Kasumi-1 (cell line): ENCODE measurements at regions not wholly inside any gene's neighbourhood (a gene's known extent, or its start where the extent isn't known, plus 50 kb on each side); places are given as distances from the start of the nearest gene placed in this dataset.

Source experiments
- DNase-seq, 2 experiments: peaks; one replicate each; lab custom pipeline; 2025; lab: John Stamatoyannopoulos, UW

- no peak for DNase-seq
Measured at GRCh38 chr4:65126200-65126599, 544.1 kb downstream of the EPHA5 start.

DNA sequence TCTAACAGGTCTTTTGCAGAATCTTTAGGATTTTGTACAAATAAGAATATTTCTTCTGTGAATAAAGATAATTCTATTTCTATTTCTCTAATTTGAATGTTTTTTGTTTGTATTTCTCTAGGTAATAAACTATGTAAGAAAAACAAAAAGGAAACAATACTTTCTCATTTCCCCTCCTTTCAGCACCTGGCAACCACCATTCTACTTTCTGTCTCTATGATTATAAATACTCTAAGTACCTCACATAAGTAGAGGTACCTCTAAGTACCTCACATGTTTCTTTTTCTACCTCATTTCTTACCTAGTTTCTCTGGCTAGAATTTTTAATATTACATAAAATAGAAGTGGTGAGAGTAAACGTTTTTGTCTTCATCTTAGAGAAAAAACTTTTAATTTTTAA, 550.0 kb downstream of the EPHA5 start:
- no peak for DNase-seq

DNA sequence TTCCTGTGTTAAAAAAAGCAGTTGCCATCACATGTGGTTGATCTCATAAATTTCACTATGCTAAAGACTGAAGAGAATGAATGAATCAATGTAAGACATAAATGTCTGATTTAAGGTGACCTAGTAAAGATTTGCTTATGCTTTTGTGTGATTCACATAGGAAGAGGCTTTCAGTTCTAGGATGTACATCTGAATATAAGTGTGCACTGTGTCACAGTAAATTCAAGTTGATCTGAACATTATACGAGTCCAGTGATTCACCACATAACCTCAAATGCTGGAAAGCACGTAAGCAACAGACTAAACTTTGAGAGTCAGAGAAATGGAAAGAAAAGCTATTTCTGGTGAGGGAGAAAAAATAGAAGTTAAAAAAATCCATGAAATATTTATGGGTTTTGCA, 567.9 kb downstream of the EPHA5 start:
- no peak for DNase-seq

DNA sequence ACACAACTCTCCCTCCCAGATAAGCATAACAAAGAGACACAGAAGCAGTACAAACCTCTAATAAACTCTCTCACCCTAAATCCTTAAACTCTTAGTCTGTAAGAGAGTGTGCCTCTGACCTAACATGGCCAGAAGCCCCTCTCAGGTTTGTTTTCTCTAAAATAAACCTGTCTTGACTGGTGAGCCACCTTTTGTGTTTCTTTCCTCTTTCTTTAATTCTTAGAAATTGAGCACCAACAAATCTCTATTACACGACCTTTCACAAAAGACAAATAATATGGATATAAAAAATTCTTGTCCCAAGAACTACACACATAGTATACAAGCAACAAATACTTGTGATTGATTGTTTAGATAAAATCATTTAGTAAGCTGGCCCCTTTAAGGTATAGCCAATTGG, 573.7 kb downstream of the EPHA5 start:
- no peak for DNase-seq

DNA sequence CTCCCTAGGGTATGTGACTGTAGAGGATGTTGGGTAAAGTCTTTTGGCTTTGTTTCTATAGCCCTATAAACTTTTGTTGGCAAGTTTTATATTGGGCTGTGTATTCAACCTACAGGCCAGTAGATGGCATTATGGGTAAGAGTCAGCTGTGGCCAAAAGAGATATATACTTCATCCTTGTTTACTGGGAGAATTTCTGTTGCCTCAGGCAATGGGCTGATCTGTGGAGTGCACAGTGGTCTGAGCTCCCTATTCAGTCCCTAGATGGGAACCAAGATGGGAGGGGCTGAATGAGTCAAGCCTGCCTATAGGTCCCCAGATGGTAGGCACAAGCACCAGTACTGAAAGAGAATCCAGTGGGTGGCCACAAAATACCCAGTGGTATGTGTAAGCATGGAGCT, 580.6 kb downstream of the EPHA5 start:
- peak; percentile 33 to 55 for DNase-seq

- DNase-seq = no peak
Measured at GRCh38 chr4:65083076-65083475, 587.2 kb downstream of the EPHA5 start.

- no peak for DNase-seq
Measured at GRCh38 chr4:65071564-65071963, 598.7 kb downstream of the EPHA5 start.

DNA sequence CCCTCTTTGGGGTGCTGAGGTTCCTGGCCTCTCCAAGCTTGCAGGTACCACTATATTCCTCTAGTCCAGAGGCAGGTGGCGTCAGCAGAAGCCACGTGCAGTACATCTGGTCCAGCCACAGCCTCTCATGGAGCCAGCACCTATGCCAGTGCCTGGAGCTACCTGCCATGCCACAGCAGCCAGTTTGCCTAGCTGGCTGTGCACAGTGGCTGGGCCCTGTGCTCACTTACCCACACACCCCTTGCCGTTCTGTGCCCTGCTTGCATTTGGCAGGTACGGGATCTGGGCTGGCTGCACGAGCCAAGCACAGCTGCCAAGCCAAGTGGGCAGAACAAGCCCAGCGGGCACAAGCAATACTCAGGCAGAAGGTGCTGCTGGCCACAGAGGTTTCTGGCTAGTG, 601.1 kb downstream of the EPHA5 start:
- DNase-seq = no peak

DNA sequence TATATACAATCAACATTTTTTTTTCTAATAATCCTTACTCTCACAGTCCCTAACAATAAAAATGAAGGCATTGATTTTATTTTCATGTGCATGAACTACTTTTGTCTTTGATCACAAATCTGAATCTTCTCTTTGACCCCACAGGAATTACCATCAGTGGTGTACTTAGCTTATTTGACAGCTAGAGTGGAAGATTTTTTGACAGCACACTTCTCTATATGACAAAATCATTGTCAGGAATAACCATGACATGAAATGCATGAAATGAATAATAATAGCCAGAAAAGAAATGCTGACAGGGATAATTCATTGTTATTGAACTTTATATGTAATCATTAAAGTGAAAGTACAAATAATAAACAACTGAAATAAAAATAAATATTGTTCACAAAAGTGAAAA, 604.2 kb downstream of the EPHA5 start:
- DNase-seq = no peak

- no peak for DNase-seq
Measured at GRCh38 chr4:65063601-65064000, 606.7 kb downstream of the EPHA5 start.

DNA sequence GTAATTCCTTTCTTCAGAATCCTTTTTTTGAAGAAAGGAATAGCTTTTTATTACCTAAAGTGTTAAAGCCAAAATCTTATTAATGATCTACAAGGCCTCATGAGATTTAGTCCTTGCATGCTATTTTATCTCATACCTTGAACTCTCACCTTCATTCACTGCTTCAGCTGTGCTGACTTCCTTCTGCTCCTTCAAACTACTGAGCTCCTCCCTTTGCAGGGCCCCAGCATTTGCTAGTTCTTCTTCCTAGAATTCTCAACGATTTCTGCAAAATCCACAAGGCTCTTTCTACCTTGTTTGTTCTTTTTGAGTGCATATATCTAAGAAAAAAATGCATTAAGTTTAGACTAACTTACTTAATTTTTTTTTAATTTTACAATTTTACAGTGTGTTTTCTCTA, 619.5 kb downstream of the EPHA5 start:
- peak in 1 of 2 experiments; percentile 10 for DNase-seq

DNA sequence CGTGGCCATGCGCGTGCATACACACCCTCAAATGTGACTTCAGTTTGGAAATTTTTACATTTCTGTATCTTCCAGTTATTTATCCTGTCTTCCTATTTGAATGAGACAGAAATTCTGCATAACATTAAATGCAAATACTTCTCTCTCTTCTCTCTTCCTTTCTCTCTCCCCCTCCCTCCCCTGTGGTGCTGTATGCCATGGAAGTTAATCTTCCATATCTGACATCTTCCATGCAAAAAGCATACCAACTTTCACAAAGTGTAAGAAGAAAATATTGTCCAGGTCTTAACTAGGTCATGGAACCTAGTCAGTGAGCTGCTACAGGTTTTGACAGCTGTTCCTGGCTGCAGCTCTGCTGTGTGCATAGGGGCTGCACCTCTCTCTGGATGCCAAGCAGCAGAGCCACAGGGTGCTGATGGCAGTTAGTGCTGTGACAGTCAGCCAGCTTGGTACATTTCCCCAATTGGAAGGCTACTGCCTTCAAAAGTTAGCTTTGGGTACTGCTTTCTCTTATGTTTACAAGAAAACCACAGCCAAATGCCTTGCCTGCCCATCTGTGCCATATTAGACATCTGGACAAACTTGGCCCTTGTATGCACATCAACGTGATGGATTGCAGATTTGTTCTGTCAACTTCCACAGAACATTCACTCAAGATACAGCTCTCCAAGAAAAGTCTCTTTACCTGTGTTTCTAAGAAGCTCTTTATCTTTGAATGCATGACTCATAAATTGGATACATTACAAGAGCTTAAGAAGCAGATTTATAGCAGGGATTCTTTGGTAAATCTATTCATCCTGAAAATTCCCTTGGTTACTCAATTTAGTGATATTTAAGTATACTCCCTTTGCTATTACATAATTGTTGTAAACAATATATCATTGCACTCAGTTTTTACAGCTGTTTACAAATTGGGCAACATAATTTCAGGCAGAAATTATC, 623.8 kb downstream of the EPHA5 start:
- no peak for DNase-seq

- DNase-seq = peak; percentile 22 to 28
Measured at GRCh38 chr4:65033899-65034298, 624.6 kb upstream of the TECRL start.

DNA sequence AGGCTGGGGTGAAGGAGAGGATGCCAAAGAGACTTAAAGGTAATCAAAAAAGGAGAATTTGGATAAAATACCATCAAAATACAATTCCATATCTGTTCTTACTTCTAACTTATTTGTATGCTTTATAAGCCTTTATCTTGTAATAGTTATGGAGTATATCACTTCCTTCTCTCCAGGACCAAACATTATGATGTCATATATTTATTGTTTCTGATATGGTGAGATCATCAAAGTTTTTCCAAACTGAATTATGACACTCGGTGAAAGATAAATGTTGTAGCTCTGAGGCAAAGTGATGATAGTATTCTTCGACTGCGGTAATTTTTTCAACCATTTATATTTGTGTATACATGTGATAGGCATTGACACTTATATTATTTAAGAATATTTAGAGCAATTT, 619.3 kb upstream of the TECRL start:
- DNase-seq = no peak

- DNase-seq = no peak
Measured at GRCh38 chr4:65023883-65024670, 614.8 kb upstream of the TECRL start.

- DNase-seq = no peak
Measured at GRCh38 chr4:65023081-65023480, 613.8 kb upstream of the TECRL start.

GRCh38 chr4:65021737-65022136, 612.5 kb upstream of the TECRL start:
- DNase-seq = no peak

- no peak for DNase-seq
Measured at GRCh38 chr4:65021149-65021548, 611.9 kb upstream of the TECRL start.

- DNase-seq = peak in 1 of 2 experiments; percentile 15
Measured at GRCh38 chr4:65019775-65020174, 610.5 kb upstream of the TECRL start.

- no peak for DNase-seq
Measured at GRCh38 chr4:65018313-65018712, 609.1 kb upstream of the TECRL start.

GRCh38 chr4:65014078-65014477, 604.8 kb upstream of the TECRL start:
- DNase-seq = no peak

DNA sequence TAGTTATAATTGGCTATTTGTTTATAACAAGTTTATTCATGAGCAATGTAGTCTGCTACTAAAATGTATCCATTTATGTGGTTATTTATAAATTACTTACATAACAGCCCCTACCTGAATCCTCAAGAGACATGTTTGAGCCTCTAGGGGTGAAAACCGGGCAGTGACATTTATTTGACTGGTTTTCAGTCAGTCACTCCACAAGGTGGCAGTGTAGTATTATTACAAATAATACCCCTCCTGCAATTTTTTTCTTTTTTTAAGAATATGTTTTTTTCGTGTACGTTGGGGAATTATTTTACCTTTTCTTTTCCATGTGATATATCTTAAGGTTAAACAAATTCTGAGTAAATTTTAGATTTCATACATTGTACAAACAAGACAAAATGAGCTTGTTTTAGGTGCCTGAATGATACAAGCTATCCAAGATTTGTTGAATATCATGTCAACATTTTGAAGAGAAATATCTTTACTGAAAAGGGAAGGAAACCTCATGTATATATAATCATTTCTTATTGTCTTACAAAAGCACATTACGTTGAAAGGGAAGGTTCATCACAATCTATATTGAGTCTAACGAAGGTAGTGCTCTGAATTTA, 598.7 kb upstream of the TECRL start:
- DNase-seq = peak; percentile 57 to 77

GRCh38 chr4:64975177-64975576, 565.9 kb upstream of the TECRL start:
- no peak for DNase-seq
